ENCODE measurements at regions not wholly inside any gene's neighbourhood (a gene's known extent, or its start where the extent isn't known, plus 50 kb on each side); places are given as distances from the start of the nearest gene placed in this dataset.

- DNase-seq: no peak
- H3K4me3 ChIP-seq: no peak overlapping the region
- intact Hi-C loops (cut with DNase I; ENCODE audit: low total_unique reads): no loop called here
- H3K9me3 ChIP-seq: no peaks in the 10 kb centered on the region
- 66 to 87% (median 84%) methylated on average over 2 of the region's 2 CpGs for WGBS, 5 donors
- TF ChIP-seq POLR2AphosphoS5 (IDR thresholded peaks at IDR 0.05) (no peak), CTCF (IDR thresholded peaks at IDR 0.05 in 8 of 11, conservative IDR thresholded peaks at IDR 0.05 in 3 of 11) (no peak), POLR2A (IDR thresholded peaks at IDR 0.05) (no peak)
- no peak overlapping the region for H3K27ac ChIP-seq
- no peaks in the 10 kb centered on the region for H3K27me3 ChIP-seq (replicated peaks in 1 of 7)
- H3K4me1 ChIP-seq: no peaks in the 10 kb centered on the region
- H3K36me3 ChIP-seq: no peaks in the 10 kb centered on the region
These were observed 972.8 kb downstream of the DTWD2 start for GRCh38 chr5:118015511-118015910.

GRCh38 chr5:118009741-118010297 is 978.5 kb downstream of the DTWD2 start:
- intact Hi-C loops (cut with DNase I; ENCODE audit: low total_unique reads): no loop called here
- DNase-seq: no peak
- no peaks in the 10 kb centered on the region for H3K4me1 ChIP-seq
- no peak overlapping the region for H3K27ac ChIP-seq
- TF ChIP-seq POLR2A (IDR thresholded peaks at IDR 0.05): no peak
- TF ChIP-seq POLR2AphosphoS5 (IDR thresholded peaks at IDR 0.05): no peak
- no peak for TF ChIP-seq CTCF (IDR thresholded peaks at IDR 0.05 in 8 of 11, conservative IDR thresholded peaks at IDR 0.05 in 3 of 11)
- H3K27me3 ChIP-seq (replicated peaks in 1 of 7): no peaks in the 10 kb centered on the region
- no peak overlapping the region for H3K4me3 ChIP-seq
- H3K36me3 ChIP-seq: no peaks in the 10 kb centered on the region
- no peaks in the 10 kb centered on the region for H3K9me3 ChIP-seq
- WGBS, 5 donors: 82 to 95% (median 87%) methylated on average over 1 of the region's 1 CpG

GRCh38 chr5:118008779-118009178 is 979.6 kb downstream of the DTWD2 start:
- TF ChIP-seq POLR2A (IDR thresholded peaks at IDR 0.05) (no peak), CTCF (IDR thresholded peaks at IDR 0.05 in 8 of 11, conservative IDR thresholded peaks at IDR 0.05 in 3 of 11) (no peak), POLR2AphosphoS5 (IDR thresholded peaks at IDR 0.05) (no peak)
- Histone ChIP-seq H3K27ac (no peak overlapping the region), H3K4me1 (no peaks in the 10 kb centered on the region), H3K9me3 (no peaks in the 10 kb centered on the region), H3K4me3 (no peak overlapping the region), H3K36me3 (no peaks in the 10 kb centered on the region), H3K27me3 (replicated peaks in 1 of 7) (no peaks in the 10 kb centered on the region)
- no peak for DNase-seq
- intact Hi-C loops (cut with DNase I; ENCODE audit: low total_unique reads): no loop called here
- 72 to 97% (median 89%) methylated on average over 1 of the region's 1 CpG for WGBS, 5 donors

GRCh38 chr5:118007262-118007661 is 981.1 kb downstream of the DTWD2 start:
- H3K9me3 ChIP-seq: no peaks in the 10 kb centered on the region
- WGBS, 5 donors: 80 to 95% (median 89%) methylated on average over 1 of the region's 1 CpG
- no peak for DNase-seq
- no peak overlapping the region for H3K27ac ChIP-seq
- no peak overlapping the region for H3K4me3 ChIP-seq
- TF ChIP-seq CTCF (IDR thresholded peaks at IDR 0.05 in 8 of 11, conservative IDR thresholded peaks at IDR 0.05 in 3 of 11) (no peak), POLR2A (IDR thresholded peaks at IDR 0.05) (no peak)
- H3K36me3 ChIP-seq: no peaks in the 10 kb centered on the region
- H3K27me3 ChIP-seq (replicated peaks in 1 of 7): no peaks in the 10 kb centered on the region
- no peaks in the 10 kb centered on the region for H3K4me1 ChIP-seq
- intact Hi-C loops (cut with DNase I; ENCODE audit: low total_unique reads): no loop called here

Data from spleen (tissue), 11 donors.